ENCODE measurements at regions not wholly inside any gene's neighbourhood (a gene's known extent, or its start where the extent isn't known, plus 50 kb on each side); places are given as distances from the start of the nearest gene placed in this dataset.
"Not testable (repeated sequence)": the region's sequence is repeated elsewhere in the genome, so short reads cannot be mapped to it uniquely, and the experiment has no call there.

- Histone ChIP-seq H3K4me3 (ENCODE audit: low read depth in 1 of 2, low read length in 2 of 2) (no peak overlapping the region), H3K9me3 (ENCODE audit: control insufficient read depth in 2 of 2, insufficient read depth in 1 of 2, low read depth in 1 of 2, low read length in 1 of 2) (no peaks in the 10 kb centered on the region), H3K4me1 (ENCODE audit: control insufficient read depth in 2 of 2, insufficient read depth in 2 of 2, low read length in 1 of 2) (no peaks in the 10 kb centered on the region), H3K27me3 (ENCODE audit: control insufficient read depth in 1 of 2, insufficient read depth in 2 of 2, low read length in 2 of 2) (no peaks in the 10 kb centered on the region), H3K27ac (ENCODE audit: low read depth in 2 of 2, low read length in 1 of 2) (no peak overlapping the region), H3K36me3 (ENCODE audit: control insufficient read depth in 2 of 2, insufficient read depth in 2 of 2, low read length in 1 of 2) (no peaks in the 10 kb centered on the region)
- WGBS, 2 donors, result 52 to 83% methylated on average over 2 of the region's 2 CpGs
Measured at GRCh38 chr2:16429431-16430145, 236.0 kb downstream of the CYRIA start.

- H3K36me3 ChIP-seq (ENCODE audit: control insufficient read depth in 2 of 2, insufficient read depth in 2 of 2, low read length in 1 of 2), result no peaks in the 10 kb centered on the region
Measured at GRCh38 chr2:16429002-16429401, 236.6 kb downstream of the CYRIA start.

GRCh38 chr2:16425462-16426336, 239.9 kb downstream of the CYRIA start:
- H3K9me3 ChIP-seq (ENCODE audit: control insufficient read depth in 2 of 2, insufficient read depth in 1 of 2, low read depth in 1 of 2, low read length in 1 of 2), result no peaks in the 10 kb centered on the region
- no peaks in the 10 kb centered on the region for H3K36me3 ChIP-seq (ENCODE audit: control insufficient read depth in 2 of 2, insufficient read depth in 2 of 2, low read length in 1 of 2)
- no peak overlapping the region for H3K27ac ChIP-seq (ENCODE audit: low read depth in 2 of 2, low read length in 1 of 2)
- no peaks in the 10 kb centered on the region for H3K4me1 ChIP-seq (ENCODE audit: control insufficient read depth in 2 of 2, insufficient read depth in 2 of 2, low read length in 1 of 2)
- no peaks in the 10 kb centered on the region for H3K27me3 ChIP-seq (ENCODE audit: control insufficient read depth in 1 of 2, insufficient read depth in 2 of 2, low read length in 2 of 2)
- H3K4me3 ChIP-seq (ENCODE audit: low read depth in 1 of 2, low read length in 2 of 2), result no peak overlapping the region
- 17 to 21% methylated on average over 6 of the region's 6 CpGs for WGBS, 2 donors

More at GRCh38 chr2:16429002-16429401, 236.6 kb downstream of the CYRIA start:
- 62 to 69% methylated on average over 2 of the region's 2 CpGs for WGBS, 2 donors
- Histone ChIP-seq H3K27ac (ENCODE audit: low read depth in 2 of 2, low read length in 1 of 2) (no peak overlapping the region), H3K27me3 (ENCODE audit: control insufficient read depth in 1 of 2, insufficient read depth in 2 of 2, low read length in 2 of 2) (no peaks in the 10 kb centered on the region), H3K9me3 (ENCODE audit: control insufficient read depth in 2 of 2, insufficient read depth in 1 of 2, low read depth in 1 of 2, low read length in 1 of 2) (no peaks in the 10 kb centered on the region), H3K4me3 (ENCODE audit: low read depth in 1 of 2, low read length in 2 of 2) (no peak overlapping the region), H3K4me1 (ENCODE audit: control insufficient read depth in 2 of 2, insufficient read depth in 2 of 2, low read length in 1 of 2) (no peaks in the 10 kb centered on the region)

- H3K27me3 ChIP-seq (ENCODE audit: control insufficient read depth in 1 of 2, insufficient read depth in 2 of 2, low read length in 2 of 2), result no peaks in the 10 kb centered on the region
- WGBS, 2 donors, result 74 to 83% methylated on average over 1 of the region's 1 CpG
- no peak overlapping the region for H3K27ac ChIP-seq (ENCODE audit: low read depth in 2 of 2, low read length in 1 of 2)
- no peak overlapping the region for H3K4me3 ChIP-seq (ENCODE audit: low read depth in 1 of 2, low read length in 2 of 2)
- H3K4me1 ChIP-seq (ENCODE audit: control insufficient read depth in 2 of 2, insufficient read depth in 2 of 2, low read length in 1 of 2), result no peaks in the 10 kb centered on the region
- H3K36me3 ChIP-seq (ENCODE audit: control insufficient read depth in 2 of 2, insufficient read depth in 2 of 2, low read length in 1 of 2), result no peaks in the 10 kb centered on the region
- H3K9me3 ChIP-seq (ENCODE audit: control insufficient read depth in 2 of 2, insufficient read depth in 1 of 2, low read depth in 1 of 2, low read length in 1 of 2), result no peaks in the 10 kb centered on the region
Measured at GRCh38 chr2:16420421-16420820, 245.2 kb downstream of the CYRIA start.

GRCh38 chr2:16417726-16418125, 247.9 kb downstream of the CYRIA start:
- Histone ChIP-seq H3K4me3 (ENCODE audit: low read depth in 1 of 2, low read length in 2 of 2) (no peak overlapping the region), H3K27ac (ENCODE audit: low read depth in 2 of 2, low read length in 1 of 2) (no peak overlapping the region), H3K27me3 (ENCODE audit: control insufficient read depth in 1 of 2, insufficient read depth in 2 of 2, low read length in 2 of 2) (no peaks in the 10 kb centered on the region), H3K9me3 (ENCODE audit: control insufficient read depth in 2 of 2, insufficient read depth in 1 of 2, low read depth in 1 of 2, low read length in 1 of 2) (no peaks in the 10 kb centered on the region), H3K36me3 (ENCODE audit: control insufficient read depth in 2 of 2, insufficient read depth in 2 of 2, low read length in 1 of 2) (no peaks in the 10 kb centered on the region), H3K4me1 (ENCODE audit: control insufficient read depth in 2 of 2, insufficient read depth in 2 of 2, low read length in 1 of 2) (no peaks in the 10 kb centered on the region)
- WGBS, 2 donors, result 90 to 95% methylated on average over 3 of the region's 3 CpGs

DNA sequence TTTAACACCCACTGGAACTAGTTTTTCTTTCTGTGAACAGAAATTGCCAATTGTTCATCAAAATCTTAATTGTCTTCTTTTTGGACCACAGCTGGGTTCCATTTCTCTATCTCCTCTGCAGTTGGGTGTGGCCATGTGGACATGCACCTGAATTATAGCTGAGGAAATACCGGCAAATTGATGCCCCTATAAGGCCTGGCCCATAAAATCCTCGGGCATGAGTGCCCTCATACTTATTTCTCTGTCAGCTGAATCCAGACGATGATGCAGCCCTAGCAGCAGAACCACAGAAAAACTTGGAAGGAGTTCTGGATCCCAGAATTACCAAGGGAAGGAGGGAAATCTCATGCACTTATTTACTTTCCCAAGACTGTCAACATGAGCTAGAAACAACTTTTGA, 249.0 kb downstream of the CYRIA start:
- H3K27me3 ChIP-seq (ENCODE audit: control insufficient read depth in 1 of 2, insufficient read depth in 2 of 2, low read length in 2 of 2), result no peaks in the 10 kb centered on the region
- 60 to 82% methylated on average over 3 of the region's 3 CpGs for WGBS, 2 donors
- H3K9me3 ChIP-seq (ENCODE audit: control insufficient read depth in 2 of 2, insufficient read depth in 1 of 2, low read depth in 1 of 2, low read length in 1 of 2), result no peaks in the 10 kb centered on the region
- no peaks in the 10 kb centered on the region for H3K36me3 ChIP-seq (ENCODE audit: control insufficient read depth in 2 of 2, insufficient read depth in 2 of 2, low read length in 1 of 2)
- H3K4me3 ChIP-seq (ENCODE audit: low read depth in 1 of 2, low read length in 2 of 2), result no peak overlapping the region
- no peak overlapping the region for H3K27ac ChIP-seq (ENCODE audit: low read depth in 2 of 2, low read length in 1 of 2)
- H3K4me1 ChIP-seq (ENCODE audit: control insufficient read depth in 2 of 2, insufficient read depth in 2 of 2, low read length in 1 of 2), result no peaks in the 10 kb centered on the region

- H3K4me3 ChIP-seq (ENCODE audit: low read depth in 1 of 2, low read length in 2 of 2); H3K27ac ChIP-seq (ENCODE audit: low read depth in 2 of 2, low read length in 1 of 2); H3K4me1 ChIP-seq (ENCODE audit: control insufficient read depth in 2 of 2, insufficient read depth in 2 of 2, low read length in 1 of 2); H3K27me3 ChIP-seq (ENCODE audit: control insufficient read depth in 1 of 2, insufficient read depth in 2 of 2, low read length in 2 of 2); H3K9me3 ChIP-seq (ENCODE audit: control insufficient read depth in 2 of 2, insufficient read depth in 1 of 2, low read depth in 1 of 2, low read length in 1 of 2); H3K36me3 ChIP-seq (ENCODE audit: control insufficient read depth in 2 of 2, insufficient read depth in 2 of 2, low read length in 1 of 2): not testable (repeated sequence)
- 90 to 92% methylated on average over 6 of the region's 6 CpGs for WGBS, 2 donors
Measured at GRCh38 chr2:16415861-16416260, 249.8 kb downstream of the CYRIA start.

GRCh38 chr2:16413947-16414346, 251.7 kb downstream of the CYRIA start:
- no peak overlapping the region for H3K27ac ChIP-seq (ENCODE audit: low read depth in 2 of 2, low read length in 1 of 2)
- no peak overlapping the region for H3K4me3 ChIP-seq (ENCODE audit: low read depth in 1 of 2, low read length in 2 of 2)
- H3K9me3 ChIP-seq (ENCODE audit: control insufficient read depth in 2 of 2, insufficient read depth in 1 of 2, low read depth in 1 of 2, low read length in 1 of 2), result no peaks in the 10 kb centered on the region
- H3K4me1 ChIP-seq (ENCODE audit: control insufficient read depth in 2 of 2, insufficient read depth in 2 of 2, low read length in 1 of 2), result no peaks in the 10 kb centered on the region
- no peaks in the 10 kb centered on the region for H3K27me3 ChIP-seq (ENCODE audit: control insufficient read depth in 1 of 2, insufficient read depth in 2 of 2, low read length in 2 of 2)
- no peaks in the 10 kb centered on the region for H3K36me3 ChIP-seq (ENCODE audit: control insufficient read depth in 2 of 2, insufficient read depth in 2 of 2, low read length in 1 of 2)
- WGBS, 2 donors, result 80 to 84% methylated on average over 1 of the region's 1 CpG

GRCh38 chr2:16413285-16413684, 252.3 kb downstream of the CYRIA start:
- no peaks in the 10 kb centered on the region for H3K27me3 ChIP-seq (ENCODE audit: control insufficient read depth in 1 of 2, insufficient read depth in 2 of 2, low read length in 2 of 2)
- no peaks in the 10 kb centered on the region for H3K9me3 ChIP-seq (ENCODE audit: control insufficient read depth in 2 of 2, insufficient read depth in 1 of 2, low read depth in 1 of 2, low read length in 1 of 2)
- H3K27ac ChIP-seq (ENCODE audit: low read depth in 2 of 2, low read length in 1 of 2), result no peak overlapping the region
- WGBS, 2 donors, result 52 to 59% methylated on average over 5 of the region's 5 CpGs
- no peak overlapping the region for H3K4me3 ChIP-seq (ENCODE audit: low read depth in 1 of 2, low read length in 2 of 2)
- H3K4me1 ChIP-seq (ENCODE audit: control insufficient read depth in 2 of 2, insufficient read depth in 2 of 2, low read length in 1 of 2), result no peaks in the 10 kb centered on the region
- H3K36me3 ChIP-seq (ENCODE audit: control insufficient read depth in 2 of 2, insufficient read depth in 2 of 2, low read length in 1 of 2), result no peaks in the 10 kb centered on the region

Measured in esophagus (tissue), 2 donors.